Activated CD8-positive, alpha-beta T cell treated with anti-CD3 and anti-CD28 coated beads for 36 hours (primary cell): ENCODE measurements at regions not wholly inside any gene's neighbourhood (a gene's known extent, or its start where the extent isn't known, plus 50 kb on each side); places are given as distances from the start of the nearest gene placed in this dataset.

Experiments used
- ATAC-seq: fragments of 200-7000 bp; cut with Tn5 transposase; one replicate; pipeline ENCODE4 v1.10.0; 2021; ENCODE audit warnings: mild to moderate bottlenecking, moderate library complexity
- CTCF ChIA-PET: fragments of 350-600 bp; sonication (Branson Sonifier 250); formaldehyde crosslinking; loops from one replicate; lab custom pipeline; 2021; ENCODE audit warnings: antibody characterized with exemption; lab: Charles Lee
- POLR2A ChIA-PET: fragments of 350-600 bp; sonication (Branson Sonifier 250); formaldehyde crosslinking; loops from one replicate; lab custom pipeline; 2021; ENCODE audit warnings: antibody characterized with exemption; lab: Charles Lee
- DNase-seq: peaks from one replicate; pipeline ENCODE4 v3.0.0-alpha.2; 2020
- H3K27ac Mint-ChIP-seq: one replicate; pipeline ENCODE4 v1.8.0; 2021; ENCODE audit warnings: mild to moderate bottlenecking, mixed read lengths
- H3K27me3 Mint-ChIP-seq: one replicate; pipeline ENCODE4 v1.8.0; 2021; ENCODE audit warnings: mixed read lengths
- H3K36me3 Mint-ChIP-seq: one replicate; pipeline ENCODE4 v1.8.0; 2021; ENCODE audit warnings: low read depth, mixed read lengths
- H3K4me1 Mint-ChIP-seq: one replicate; pipeline ENCODE4 v1.8.0; 2021; ENCODE audit warnings: low read depth, mixed read lengths
- H3K4me3 Mint-ChIP-seq: one replicate; pipeline ENCODE4 v1.8.0; 2021; ENCODE audit warnings: mild to moderate bottlenecking, moderate library complexity, mixed read lengths
- H3K9me3 Mint-ChIP-seq: one replicate; pipeline ENCODE4 v1.8.0; 2021; ENCODE audit warnings: mixed read lengths
- CTCF ChIP-seq: fragments of 200-600 bp; IDR thresholded peaks from one replicate; pipeline ENCODE4 v1.8.0; 2022; ENCODE audit warnings: antibody characterized with exemption, mild to moderate bottlenecking
- intact Hi-C: fragments of 100-400 bp; cut with micrococcal nuclease; formaldehyde crosslinking; loops from one replicate; pipeline ENCODE4 v1.10.0; 2022

- no peak overlapping the region for H3K4me3 Mint-ChIP-seq
- ATAC-seq (no peak), DNase-seq (no peak)
- no peaks in the 10 kb centered on the region for H3K4me1 Mint-ChIP-seq
- no peaks in the 10 kb centered on the region for H3K36me3 Mint-ChIP-seq
- TF ChIP-seq CTCF: no peak
- no peaks in the 10 kb centered on the region for H3K27me3 Mint-ChIP-seq
- ChIA-PET CTCF (no interaction called here), POLR2A (no interaction called here)
- H3K27ac Mint-ChIP-seq: no peak overlapping the region
- peaks cover 5% of the 10 kb centered on the region for H3K9me3 Mint-ChIP-seq
- intact Hi-C loops: no loop called here
Measured at GRCh38 chr13:34349091-34349722, 531.3 kb downstream of the RFC3 start.

GRCh38 chr13:34350671-34351070, 532.7 kb downstream of the RFC3 start:
- POLR2A ChIA-PET: no interaction called here
- no peaks in the 10 kb centered on the region for H3K27me3 Mint-ChIP-seq
- H3K4me3 Mint-ChIP-seq: no peak overlapping the region
- TF ChIP-seq CTCF: no peak
- H3K27ac Mint-ChIP-seq: no peak overlapping the region
- CTCF ChIA-PET: no interaction called here
- intact Hi-C loops: no loop called here
- H3K4me1 Mint-ChIP-seq: no peaks in the 10 kb centered on the region
- H3K9me3 Mint-ChIP-seq: peaks cover 5% of the 10 kb centered on the region
- ATAC-seq: no peak
- no peak for DNase-seq
- H3K36me3 Mint-ChIP-seq: no peaks in the 10 kb centered on the region

GRCh38 chr13:34351134-34351533, 533.2 kb downstream of the RFC3 start:
- H3K36me3 Mint-ChIP-seq: no peaks in the 10 kb centered on the region
- H3K4me3 Mint-ChIP-seq: no peak overlapping the region
- H3K27me3 Mint-ChIP-seq: no peaks in the 10 kb centered on the region
- DNase-seq (no peak), ATAC-seq (no peak)
- TF ChIP-seq CTCF: no peak
- POLR2A ChIA-PET: no interaction called here
- H3K4me1 Mint-ChIP-seq: no peaks in the 10 kb centered on the region
- intact Hi-C loops: no loop called here
- H3K9me3 Mint-ChIP-seq: peaks cover 5% of the 10 kb centered on the region
- CTCF ChIA-PET: no interaction called here
- H3K27ac Mint-ChIP-seq: no peak overlapping the region

- Mint-ChIP-seq H3K9me3 (peaks cover 6% of the 10 kb centered on the region), H3K36me3 (no peaks in the 10 kb centered on the region), H3K4me1 (no peaks in the 10 kb centered on the region), H3K27ac (no peak overlapping the region), H3K27me3 (no peaks in the 10 kb centered on the region), H3K4me3 (no peak overlapping the region)
- CTCF ChIA-PET: no interaction called here
- POLR2A ChIA-PET: no interaction called here
- ATAC-seq (no peak), DNase-seq (no peak)
- TF ChIP-seq CTCF: no peak
- intact Hi-C loops: no loop called here
Measured at GRCh38 chr13:34352958-34353357, 535.0 kb downstream of the RFC3 start.

- peaks cover 1% of the 10 kb centered on the region for H3K9me3 Mint-ChIP-seq
- ATAC-seq: no peak
- ChIA-PET POLR2A (no interaction called here), CTCF (no interaction called here)
- no peak overlapping the region for H3K4me3 Mint-ChIP-seq
- no peak overlapping the region for H3K27ac Mint-ChIP-seq
- H3K36me3 Mint-ChIP-seq: no peaks in the 10 kb centered on the region
- H3K4me1 Mint-ChIP-seq: no peaks in the 10 kb centered on the region
- intact Hi-C loops: no loop called here
- no peaks in the 10 kb centered on the region for H3K27me3 Mint-ChIP-seq
- no peak for DNase-seq
- no peak for TF ChIP-seq CTCF
Measured at GRCh38 chr13:34356686-34357434, 538.9 kb downstream of the RFC3 start.
